GM21723 (cell line): ENCODE measurements at regions not wholly inside any gene's neighbourhood (a gene's known extent, or its start where the extent isn't known, plus 50 kb on each side); places are given as distances from the start of the nearest gene placed in this dataset.
"Not testable (repeated sequence)": the region's sequence is repeated elsewhere in the genome, so short reads cannot be mapped to it uniquely, and the experiment has no call there.

ENCODE experiments used
- ATAC-seq: cut with Tn5 transposase; IDR thresholded peaks from one replicate; pipeline ENCODE4 v1.9.1; 2021; ENCODE audit warnings: mild to moderate bottlenecking, moderate library complexity; ENCODE audit not compliant: unreplicated experiment

GRCh38 chr11:116667318-116667717, 105.5 kb downstream of the BUD13 start:
- ATAC-seq: not testable (repeated sequence)

GRCh38 chr11:116666673-116667249, 106.0 kb downstream of the BUD13 start:
- ATAC-seq: not testable (repeated sequence)

- ATAC-seq: no peak
Measured at GRCh38 chr11:116665523-116665922, 107.3 kb downstream of the BUD13 start.

GRCh38 chr11:116661056-116661455, 111.7 kb downstream of the BUD13 start:
- ATAC-seq: no peak

- ATAC-seq: no peak
Measured at GRCh38 chr11:116660011-116660410, 112.8 kb downstream of the BUD13 start.

GRCh38 chr11:116658876-116659535, 113.8 kb downstream of the BUD13 start:
- ATAC-seq: no peak

GRCh38 chr11:116657842-116658825, 114.7 kb downstream of the BUD13 start:
- no peak for ATAC-seq

- no peak for ATAC-seq
Measured at GRCh38 chr11:116656011-116656410, 116.8 kb downstream of the BUD13 start.

- no peak for ATAC-seq
Measured at GRCh38 chr11:116654526-116654925, 118.3 kb downstream of the BUD13 start.

- no peak for ATAC-seq
Measured at GRCh38 chr11:116653206-116653605, 119.6 kb downstream of the BUD13 start.

- ATAC-seq: no peak
Measured at GRCh38 chr11:116651737-116652237, 121.0 kb downstream of the BUD13 start.

- no peak for ATAC-seq
Measured at GRCh38 chr11:116651098-116651736, 121.6 kb downstream of the BUD13 start.

GRCh38 chr11:116650052-116650451, 122.7 kb downstream of the BUD13 start:
- ATAC-seq: no peak

- ATAC-seq: no peak
Measured at GRCh38 chr11:116649268-116649667, 123.5 kb downstream of the BUD13 start.

GRCh38 chr11:116648247-116649174, 124.3 kb downstream of the BUD13 start:
- ATAC-seq: no peak

GRCh38 chr11:116647305-116648080, 125.3 kb downstream of the BUD13 start:
- no peak for ATAC-seq

GRCh38 chr11:116646191-116646590, 126.6 kb downstream of the BUD13 start:
- ATAC-seq: no peak

- ATAC-seq: no peak
Measured at GRCh38 chr11:116644941-116645305, 127.9 kb downstream of the BUD13 start.
